ENCODE measurements at regions not wholly inside any gene's neighbourhood (a gene's known extent, or its start where the extent isn't known, plus 50 kb on each side); places are given as distances from the start of the nearest gene placed in this dataset.

GRCh38 chr12:115737895-115738294 lies 539.6 kb downstream of the MED13L start:
- no peaks in the 10 kb centered on the region for H3K36me3 ChIP-seq (ENCODE audit: insufficient read depth, low read length)
- no peaks in the 10 kb centered on the region for H3K4me1 ChIP-seq (ENCODE audit: insufficient read depth, low read length, severe bottlenecking)
- no peaks in the 10 kb centered on the region for H3K9me2 ChIP-seq (ENCODE audit: low read depth, low read length)
- no peaks in the 10 kb centered on the region for H3F3A ChIP-seq (ENCODE audit: insufficient read depth, low read length)
- H3K4me3 ChIP-seq (ENCODE audit: low read depth, low read length, poor library complexity, severe bottlenecking) = no peak overlapping the region
- no peak for TF ChIP-seq EZH2 (IDR thresholded peaks at IDR 0.05; ENCODE audit: borderline replicate concordance, low read length)
- TF ChIP-seq CTCF (IDR thresholded peaks at IDR 0.05; ENCODE audit: low read length) = no peak
- no peaks in the 10 kb centered on the region for H3K79me2 ChIP-seq (ENCODE audit: insufficient read depth, low read length)
- H3K9me3 ChIP-seq (ENCODE audit: low read length) = no peaks in the 10 kb centered on the region
- H3K4me2 ChIP-seq (ENCODE audit: low read length) = no peak overlapping the region
- no peak overlapping the region for H3K9ac ChIP-seq (ENCODE audit: low read length)
- no peak overlapping the region for H3K27ac ChIP-seq (ENCODE audit: low read depth, low read length, poor library complexity, severe bottlenecking)
- H4K20me1 ChIP-seq (ENCODE audit: insufficient read depth, low read length) = no peaks in the 10 kb centered on the region
- H2AFZ ChIP-seq (ENCODE audit: low read length) = no peak overlapping the region
- H3K27me3 ChIP-seq (ENCODE audit: insufficient read depth, low read length) = no peaks in the 10 kb centered on the region

GRCh38 chr12:115736360-115736759 lies 541.1 kb downstream of the MED13L start:
- H3K27me3 ChIP-seq (ENCODE audit: insufficient read depth, low read length) = no peaks in the 10 kb centered on the region
- H3K4me1 ChIP-seq (ENCODE audit: insufficient read depth, low read length, severe bottlenecking) = no peaks in the 10 kb centered on the region
- H3K9me2 ChIP-seq (ENCODE audit: low read depth, low read length) = no peaks in the 10 kb centered on the region
- no peak overlapping the region for H3K27ac ChIP-seq (ENCODE audit: low read depth, low read length, poor library complexity, severe bottlenecking)
- H3K79me2 ChIP-seq (ENCODE audit: insufficient read depth, low read length) = no peaks in the 10 kb centered on the region
- no peak overlapping the region for H2AFZ ChIP-seq (ENCODE audit: low read length)
- no peaks in the 10 kb centered on the region for H3K9me3 ChIP-seq (ENCODE audit: low read length)
- H3K4me2 ChIP-seq (ENCODE audit: low read length) = no peak overlapping the region
- H3K4me3 ChIP-seq (ENCODE audit: low read depth, low read length, poor library complexity, severe bottlenecking) = no peak overlapping the region
- H4K20me1 ChIP-seq (ENCODE audit: insufficient read depth, low read length) = no peaks in the 10 kb centered on the region
- H3K36me3 ChIP-seq (ENCODE audit: insufficient read depth, low read length) = no peaks in the 10 kb centered on the region
- TF ChIP-seq CTCF (IDR thresholded peaks at IDR 0.05; ENCODE audit: low read length) (no peak), EZH2 (IDR thresholded peaks at IDR 0.05; ENCODE audit: borderline replicate concordance, low read length) (no peak)
- H3F3A ChIP-seq (ENCODE audit: insufficient read depth, low read length) = no peaks in the 10 kb centered on the region
- no peak overlapping the region for H3K9ac ChIP-seq (ENCODE audit: low read length)

- Histone ChIP-seq H3K4me1 (ENCODE audit: insufficient read depth, low read length, severe bottlenecking) (no peaks in the 10 kb centered on the region), H3K36me3 (ENCODE audit: insufficient read depth, low read length) (no peaks in the 10 kb centered on the region), H3K4me3 (ENCODE audit: low read depth, low read length, poor library complexity, severe bottlenecking) (no peak overlapping the region), H3K79me2 (ENCODE audit: insufficient read depth, low read length) (no peaks in the 10 kb centered on the region), H3K27ac (ENCODE audit: low read depth, low read length, poor library complexity, severe bottlenecking) (no peak overlapping the region), H4K20me1 (ENCODE audit: insufficient read depth, low read length) (no peaks in the 10 kb centered on the region), H3K27me3 (ENCODE audit: insufficient read depth, low read length) (no peaks in the 10 kb centered on the region), H2AFZ (ENCODE audit: low read length) (no peak overlapping the region), H3K9me2 (ENCODE audit: low read depth, low read length) (no peaks in the 10 kb centered on the region), H3K4me2 (ENCODE audit: low read length) (no peak overlapping the region), H3K9me3 (ENCODE audit: low read length) (no peaks in the 10 kb centered on the region), H3F3A (ENCODE audit: insufficient read depth, low read length) (no peaks in the 10 kb centered on the region), H3K9ac (ENCODE audit: low read length) (no peak overlapping the region)
- TF ChIP-seq EZH2 (IDR thresholded peaks at IDR 0.05; ENCODE audit: borderline replicate concordance, low read length) (no peak), CTCF (IDR thresholded peaks at IDR 0.05; ENCODE audit: low read length) (no peak)
Measured at GRCh38 chr12:115730975-115731541, 546.4 kb downstream of the MED13L start.

All from OCI-LY1 (cell line).